GM13976 (cell line): ENCODE measurements at regions not wholly inside any gene's neighbourhood (a gene's known extent, or its start where the extent isn't known, plus 50 kb on each side); places are given as distances from the start of the nearest gene placed in this dataset.

ENCODE experiments used
- DNase-seq: peaks from one replicate; pipeline ENCODE4 v3.0.0; 2012; ENCODE audit warnings: low spot score
- CTCF ChIP-seq: IDR thresholded peaks from 2 replicates; pipeline ENCODE4 v1.5.1; 2012; ENCODE audit warnings: borderline replicate concordance, mild to moderate bottlenecking; ENCODE audit not compliant: insufficient read depth; ENCODE audit errors: extremely low read depth, missing control alignments, control extremely low read depth
- in situ Hi-C: fragments of 300-500 bp; cut with MboI; formaldehyde crosslinking; loops from one replicate; pipeline ENCODE4 v1.12.0; 2022; ENCODE audit warnings: low sequenced_read_pairs, mixed read lengths, inconsistent platforms; ENCODE audit not compliant: unreplicated experiment

GRCh38 chr7:91352091-91352490 lies 87.9 kb downstream of the FZD1 start:
- in situ Hi-C loops = no loop called here
- no peak for TF ChIP-seq CTCF
- DNase-seq = no peak

GRCh38 chr7:91353848-91354247 lies 89.6 kb downstream of the FZD1 start:
- in situ Hi-C loops = no loop called here
- DNase-seq = no peak
- TF ChIP-seq CTCF = no peak

GRCh38 chr7:91355695-91356435 lies 91.6 kb downstream of the FZD1 start:
- in situ Hi-C loops = no loop called here
- DNase-seq = no peak
- TF ChIP-seq CTCF = no peak

- no peak for TF ChIP-seq CTCF
- no peak for DNase-seq
- in situ Hi-C loops = no loop called here
These were observed 92.7 kb downstream of the FZD1 start for GRCh38 chr7:91356915-91357314.

- in situ Hi-C loops = no loop called here
- TF ChIP-seq CTCF = no peak
- no peak for DNase-seq
These were observed 93.1 kb downstream of the FZD1 start for GRCh38 chr7:91357379-91357778.

GRCh38 chr7:91357901-91358300 lies 93.7 kb downstream of the FZD1 start:
- no peak for TF ChIP-seq CTCF
- DNase-seq = no peak
- in situ Hi-C loops = no loop called here
